A549 (cell line): ENCODE measurements at regions not wholly inside any gene's neighbourhood (a gene's known extent, or its start where the extent isn't known, plus 50 kb on each side); places are given as distances from the start of the nearest gene placed in this dataset.

Experiments
- ATAC-seq, 2 experiments: fragments of 200-7000 bp in 1 of 2; fragments of >200 bp in 1 of 2; cut with Nextera tagmentation in 1 of 2; cut with Tn5 transposase in 1 of 2; 3 replicates each; pipeline versions ENCODE4 v1.8.0 to v1.9.1; 2018 to 2020; ENCODE audit warnings: mild to moderate bottlenecking in 1 of 2, moderate library complexity in 1 of 2
- CTCF ChIA-PET: fragments of 300-600 bp; sonication (Branson Sonifier 250); formaldehyde crosslinking; extraction: SDS; loops from one replicate; lab custom pipeline; 2021; ENCODE audit warnings: antibody characterized with exemption, inconsistent platforms; lab: Yijun Ruan, JAX
- POLR2A ChIA-PET: fragments of 350-600 bp; formaldehyde crosslinking; extraction: SDS; loops from one replicate; lab custom pipeline; 2021; ENCODE audit warnings: antibody characterized with exemption, inconsistent platforms; lab: Yijun Ruan, JAX
- DNase-seq, 2 experiments: peaks; one replicate each; pipeline versions ENCODE4 v3.0.0 to v3.0.0-alpha.2; 2011 to 2016; ENCODE audit warnings: low read depth in 1 of 2, low spot score in 1 of 2
- FAIRE-seq: peaks from 2 replicates; lab custom pipeline; 2011; peaks lifted over from hg19 to GRCh38; lab: Jason Lieb, UNC
- H3K27ac ChIP-seq, 2 experiments: fragments of >200 bp; sonication (Bioruptor Twin); formaldehyde crosslinking; 3 replicates each; pipeline ENCODE4 v1.5.1; 2016 to 2017
- H3K4me1 ChIP-seq: fragments of >200 bp; sonication (Bioruptor Twin); formaldehyde crosslinking; 3 replicates; pipeline ENCODE4 v1.6.1; 2016
- H3K4me2 ChIP-seq: fragments of >200 bp; sonication (Bioruptor Twin); formaldehyde crosslinking; 3 replicates; pipeline ENCODE4 v1.6.1; 2016
- H3K4me3 ChIP-seq: fragments of >200 bp; sonication (Bioruptor Twin); formaldehyde crosslinking; 3 replicates; pipeline ENCODE4 v1.5.1; 2016
- H3K9me3 ChIP-seq: fragments of >200 bp; sonication (Bioruptor Twin); formaldehyde crosslinking; 3 replicates; pipeline ENCODE4 v1.6.1; 2016
- BHLHE40 ChIP-seq: IDR thresholded peaks from 2 replicates; pipeline ENCODE4 v1.6.1; 2012; ENCODE audit warnings: low read depth, low read length, inconsistent platforms
- CBX8 ChIP-seq: fragments of 200-600 bp; sonication (generic); IDR thresholded peaks from 2 replicates; pipeline ENCODE4 v1.6.1; 2016
- CHD4 ChIP-seq: fragments of 200-600 bp; sonication (generic); IDR thresholded peaks from 2 replicates; pipeline ENCODE4 v1.6.1; 2016; ENCODE audit warnings: antibody characterized with exemption, mild to moderate bottlenecking, borderline replicate concordance
- CTCF ChIP-seq: fragments of >200 bp; sonication (Bioruptor Twin); formaldehyde crosslinking; IDR thresholded peaks from 3 replicates; pipeline ENCODE4 v1.5.1; 2016
- E2F6 ChIP-seq: IDR thresholded peaks from 2 replicates; pipeline ENCODE4 v1.6.1; 2012; ENCODE audit warnings: low read depth, borderline replicate concordance
- EP300 ChIP-seq, 2 experiments: fragments of >200 bp; sonication (Bioruptor Twin); formaldehyde crosslinking; IDR thresholded peaks; 2 replicates in 1 of 2; 3 replicates in 1 of 2; pipeline ENCODE4 v1.6.1; 2016 to 2017
- ESRRA ChIP-seq: fragments of 150-350 bp; IDR thresholded peaks from 2 replicates; pipeline ENCODE4 v1.6.1; 2014; ENCODE audit warnings: mild to moderate bottlenecking, low read length, borderline replicate concordance
- FOSB ChIP-seq: fragments of 250-450 bp; sonication (Bioruptor Pico); IDR thresholded peaks from 2 replicates; pipeline ENCODE4 v1.5.0; 2020; ENCODE audit warnings: mild to moderate bottlenecking, moderate library complexity
- FOSL2 ChIP-seq, 2 experiments: fragments of 450-650 bp in 1 of 2; fragments of >200 bp in 1 of 2; sonication (Bioruptor Twin) in 1 of 2; formaldehyde crosslinking; IDR thresholded peaks; 2 replicates each; pipeline versions ENCODE4 v1.5.0 to v1.6.1; 2016 to 2020; ENCODE audit warnings: mild to moderate bottlenecking in 1 of 2, moderate library complexity in 1 of 2
- GATA3 ChIP-seq: IDR thresholded peaks from 2 replicates; pipeline ENCODE4 v1.6.1; 2012; ENCODE audit warnings: borderline replicate concordance
- HDAC2 ChIP-seq: fragments of 200-600 bp; sonication (generic); IDR thresholded peaks from 2 replicates; pipeline ENCODE4 v1.6.1; 2016
- HES2 ChIP-seq: fragments of >200 bp; sonication (Bioruptor Twin); formaldehyde crosslinking; IDR thresholded peaks from 2 replicates; pipeline ENCODE4 v1.6.1; 2016
- HEYL ChIP-seq: fragments of 250-450 bp; sonication (Bioruptor Pico); IDR thresholded peaks from 2 replicates; pipeline ENCODE4 v1.8.0; 2021; ENCODE audit warnings: mild to moderate bottlenecking, moderate library complexity
- HOXB13 ChIP-seq: fragments of 250-450 bp; sonication (Bioruptor Pico); IDR thresholded peaks from 2 replicates; pipeline ENCODE4 v1.5.0; 2020; ENCODE audit warnings: low read depth, mild to moderate bottlenecking, moderate library complexity
- HOXB5 ChIP-seq: fragments of 250-450 bp; sonication (Bioruptor Pico); IDR thresholded peaks from 2 replicates; pipeline ENCODE4 v1.5.0; 2020; ENCODE audit warnings: mild to moderate bottlenecking, moderate library complexity
- JUN ChIP-seq, 2 experiments: fragments of >200 bp; sonication (Bioruptor Twin); formaldehyde crosslinking; IDR thresholded peaks; 2 replicates in 1 of 2; 3 replicates in 1 of 2; pipeline ENCODE4 v1.6.1; 2016 to 2017
- JUNB ChIP-seq: fragments of >200 bp; sonication (Bioruptor Twin); formaldehyde crosslinking; IDR thresholded peaks from 2 replicates; pipeline ENCODE4 v1.6.1; 2016
- KDM1A ChIP-seq: fragments of 200-600 bp; sonication (generic); IDR thresholded peaks from 2 replicates; pipeline ENCODE4 v1.6.1; 2016; ENCODE audit warnings: low read depth, mild to moderate bottlenecking
- KDM5A ChIP-seq: fragments of 200-600 bp; sonication (generic); IDR thresholded peaks from 2 replicates; pipeline ENCODE4 v1.6.1; 2016; ENCODE audit warnings: antibody characterized with exemption, mild to moderate bottlenecking
- MAFK ChIP-seq: fragments of 450-650 bp; IDR thresholded peaks from 2 replicates; pipeline ENCODE4 v1.6.1; 2014; ENCODE audit not compliant: partially characterized antibody
- MAX ChIP-seq: IDR thresholded peaks from 2 replicates; pipeline ENCODE4 v1.6.1; 2012
- NFE2L2 ChIP-seq: fragments of 150-350 bp; conservative IDR thresholded peaks from 2 replicates; pipeline ENCODE4 v1.6.1; 2014; ENCODE audit warnings: low read length
- PBX3 ChIP-seq: IDR thresholded peaks from 2 replicates; pipeline ENCODE4 v1.6.1; 2012
- POLR2A ChIP-seq: IDR thresholded peaks from 2 replicates; pipeline ENCODE4 v1.6.1; 2012; ENCODE audit warnings: mild to moderate bottlenecking, low read length
- POLR2AphosphoS2 ChIP-seq: conservative IDR thresholded peaks from 2 replicates; pipeline ENCODE4 v1.6.1; 2012; ENCODE audit warnings: low read length, improper control_type of control experiment, inconsistent platforms
- RARB ChIP-seq: fragments of 250-450 bp; sonication (Bioruptor Pico); IDR thresholded peaks from 2 replicates; pipeline ENCODE4 v1.8.0; 2021; ENCODE audit warnings: mild to moderate bottlenecking, moderate library complexity
- RNF2 ChIP-seq: fragments of 200-600 bp; sonication (generic); IDR thresholded peaks from 2 replicates; pipeline ENCODE4 v1.6.1; 2016; ENCODE audit warnings: low read depth, mild to moderate bottlenecking, antibody characterized with exemption, moderate library complexity, borderline replicate concordance
- SMC3 ChIP-seq: fragments of >200 bp; sonication (Bioruptor Twin); formaldehyde crosslinking; IDR thresholded peaks from 3 replicates; pipeline ENCODE4 v1.6.1; 2018; ENCODE audit warnings: inconsistent platforms
- TP53 ChIP-seq: fragments of 250-450 bp; sonication (Bioruptor Pico); IDR thresholded peaks from 2 replicates; pipeline ENCODE4 v1.5.0; 2021; ENCODE audit warnings: mild to moderate bottlenecking, moderate library complexity
- USF2 ChIP-seq: fragments of 450-650 bp; IDR thresholded peaks from 2 replicates; pipeline ENCODE4 v1.6.1; 2014; ENCODE audit warnings: antibody characterized with exemption
- ZC3H11A ChIP-seq: fragments of 450-650 bp; IDR thresholded peaks from 2 replicates; pipeline ENCODE4 v1.6.1; 2014; ENCODE audit warnings: antibody characterized with exemption, mild to moderate bottlenecking
- WGBS: methylation state at CpG from one replicate; pipeline ENCODE4 v1.1.6; 2017; ENCODE audit errors: missing lambda C conversion rate; 5-methylcytosine and 5-hydroxymethylcytosine counted together

- 0% methylated on average over 1 of the region's 1 CpG for WGBS
- no peak for TF ChIP-seq KDM1A
- TF ChIP-seq FOSB (CRISPR knock-in tag): no peak
- TF ChIP-seq HOXB13 (CRISPR knock-in tag): no peak
- no peak overlapping the region for H3K4me3 ChIP-seq
- no peak for FAIRE-seq
- ChIA-PET CTCF (interaction anchor here (1.0 to 1.3 kb wide), 2 partner anchors 11 to 15 kb away, joined by 3 to 4 read pairs; no protein-coding TSS in a partner anchor), POLR2A (no interaction called here)
- no peak overlapping the region for H3K27ac ChIP-seq
- ATAC-seq: no peak
- no peaks in the 10 kb centered on the region for H3K4me1 ChIP-seq
- no peak overlapping the region for H3K4me2 ChIP-seq
- DNase-seq: no peak
- H3K9me3 ChIP-seq: no peaks in the 10 kb centered on the region
These were observed 178.8 kb upstream of the HDDC2 start for GRCh38 chr6:125480571-125480970.

- TF ChIP-seq HEYL (CRISPR knock-in tag) (no peak), CBX8 (no peak), NFE2L2 (no peak), CTCF (no peak), POLR2A (no peak), FOSL2 (IDR thresholded peaks at IDR 0.05) (no peak), FOSL2 (CRISPR knock-in tag; IDR thresholded peaks at IDR 0.05) (no peak), EP300 (IDR thresholded peaks at IDR 0.05) (no peak), ESRRA (no peak), MAFK (no peak), HES2 (no peak), SMC3 (no peak), JUN (IDR thresholded peaks at IDR 0.05) (no peak), BHLHE40 (no peak), RARB (CRISPR knock-in tag) (no peak), RNF2 (no peak)
- no peak for DNase-seq
- FAIRE-seq: no peak
- 7% methylated on average over 1 of the region's 1 CpG for WGBS
- ChIA-PET CTCF (interaction anchor here (1.0 to 1.3 kb wide), 2 partner anchors 10 to 16 kb away, joined by 3 to 4 read pairs; no protein-coding TSS in a partner anchor), POLR2A (no interaction called here)
- no peaks in the 10 kb centered on the region for H3K4me1 ChIP-seq
- ATAC-seq: no peak
- no peak overlapping the region for H3K4me2 ChIP-seq
- H3K4me3 ChIP-seq: no peak overlapping the region
- H3K9me3 ChIP-seq: no peaks in the 10 kb centered on the region
- H3K27ac ChIP-seq: no peak overlapping the region
These were observed 179.3 kb upstream of the HDDC2 start for GRCh38 chr6:125481056-125481455.

GRCh38 chr6:125485757-125486156 is 184.0 kb upstream of the HDDC2 start:
- no peak for FAIRE-seq
- CTCF ChIA-PET: no interaction called here
- Histone ChIP-seq H3K4me1 (no peaks in the 10 kb centered on the region), H3K9me3 (no peaks in the 10 kb centered on the region), H3K4me3 (no peak overlapping the region), H3K27ac (no peak overlapping the region), H3K4me2 (no peak overlapping the region)
- no peak for ATAC-seq
- no peak for TF ChIP-seq JUNB
- no peak for TF ChIP-seq RARB (CRISPR knock-in tag)
- TF ChIP-seq HDAC2: no peak
- TF ChIP-seq EP300 (IDR thresholded peaks at IDR 0.05): no peak
- no peak for TF ChIP-seq E2F6
- no peak for TF ChIP-seq CBX8
- TF ChIP-seq HOXB5 (CRISPR knock-in tag): no peak
- no peak for TF ChIP-seq SMC3
- no peak for TF ChIP-seq MAX
- no peak for TF ChIP-seq PBX3
- TF ChIP-seq TP53: no peak
- TF ChIP-seq KDM5A: no peak
- TF ChIP-seq CHD4: no peak
- TF ChIP-seq POLR2AphosphoS2: no peak
- no peak for TF ChIP-seq GATA3
- TF ChIP-seq USF2: no peak
- TF ChIP-seq BHLHE40: no peak
- TF ChIP-seq ZC3H11A: no peak
- 16% methylated on average over 4 of the region's 4 CpGs for whole genome bisulfite sequencing
- DNase-seq: no peak
- POLR2A ChIA-PET: no interaction called here
